GM10266 (cell line): ENCODE measurements at regions not wholly inside any gene's neighbourhood (a gene's known extent, or its start where the extent isn't known, plus 50 kb on each side); places are given as distances from the start of the nearest gene placed in this dataset.

Source experiments
- DNase-seq: peaks from one replicate; pipeline ENCODE4 v3.0.0; 2012; ENCODE audit errors: extremely low spot score
- CTCF ChIP-seq: IDR thresholded peaks from 2 replicates; pipeline ENCODE4 v1.5.1; 2012; ENCODE audit warnings: mild to moderate bottlenecking, low read depth; ENCODE audit not compliant: control insufficient read depth, insufficient read depth; ENCODE audit errors: missing control alignments

GRCh38 chr12:67915335-67915851 lies 73.9 kb upstream of the IFNG-AS1 start:
- DNase-seq, result no peak
- no peak for TF ChIP-seq CTCF

- TF ChIP-seq CTCF, result no peak
- no peak for DNase-seq
Observed at GRCh38 chr12:67916266-67916970, 72.8 kb upstream of the IFNG-AS1 start.

- no peak for DNase-seq
- no peak for TF ChIP-seq CTCF
Observed at GRCh38 chr12:67917811-67918210, 71.4 kb upstream of the IFNG-AS1 start.

GRCh38 chr12:67918441-67918840 lies 70.8 kb upstream of the IFNG-AS1 start:
- TF ChIP-seq CTCF, result no peak
- DNase-seq, result no peak

GRCh38 chr12:67919406-67919805 lies 69.8 kb upstream of the IFNG-AS1 start:
- no peak for DNase-seq
- TF ChIP-seq CTCF, result no peak

GRCh38 chr12:67920413-67920812 lies 68.8 kb upstream of the IFNG-AS1 start:
- no peak for TF ChIP-seq CTCF
- no peak for DNase-seq

GRCh38 chr12:67921286-67921685 lies 68.0 kb upstream of the IFNG-AS1 start:
- no peak for DNase-seq
- no peak for TF ChIP-seq CTCF
